ENCODE measurements at regions not wholly inside any gene's neighbourhood (a gene's known extent, or its start where the extent isn't known, plus 50 kb on each side); places are given as distances from the start of the nearest gene placed in this dataset.

DNA sequence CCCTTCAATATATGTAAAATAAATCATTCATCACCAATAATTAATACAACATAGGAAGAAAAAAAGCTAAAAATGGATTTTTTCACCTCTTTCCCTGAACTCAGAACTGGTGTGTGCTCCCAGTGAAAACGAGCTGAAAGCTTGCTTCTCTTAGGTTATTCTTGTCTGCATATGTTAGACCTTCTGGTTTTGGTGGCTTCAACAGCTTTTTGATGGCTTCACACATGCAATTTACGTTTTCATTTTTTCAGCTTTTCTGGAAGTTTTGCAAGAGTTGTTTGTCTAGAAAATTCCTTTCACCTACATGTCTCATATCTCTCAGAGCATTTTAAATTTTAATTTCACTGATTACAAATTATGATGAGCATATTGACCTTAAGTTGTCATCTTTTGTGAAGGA, 86.9 kb upstream of the PTCHD4 start:
- H3K4me3 Mint-ChIP-seq, result no peak overlapping the region
- no peak overlapping the region for H3K27ac Mint-ChIP-seq
- no peak for DNase-seq
- no peaks in the 10 kb centered on the region for H3K27me3 Mint-ChIP-seq (ENCODE audit: low read depth, poor library complexity)
- H3K9me3 Mint-ChIP-seq, result peaks cover 5% of the 10 kb centered on the region
- no peaks in the 10 kb centered on the region for H3K4me1 Mint-ChIP-seq
- no peaks in the 10 kb centered on the region for H3K36me3 Mint-ChIP-seq (ENCODE audit: low read depth)
- TF ChIP-seq CTCF (IDR thresholded peaks at IDR 0.05), result no peak

GRCh38 chr6:48194596-48195295, 83.7 kb upstream of the PTCHD4 start:
- H3K4me3 Mint-ChIP-seq, result no peak overlapping the region
- DNase-seq, result no peak
- H3K27ac Mint-ChIP-seq, result no peak overlapping the region
- H3K36me3 Mint-ChIP-seq (ENCODE audit: low read depth), result no peaks in the 10 kb centered on the region
- no peaks in the 10 kb centered on the region for H3K4me1 Mint-ChIP-seq
- H3K27me3 Mint-ChIP-seq (ENCODE audit: low read depth, poor library complexity), result no peaks in the 10 kb centered on the region
- H3K9me3 Mint-ChIP-seq, result no peaks in the 10 kb centered on the region
- TF ChIP-seq CTCF (IDR thresholded peaks at IDR 0.05), result no peak

GRCh38 chr6:48188158-48188557, 77.2 kb upstream of the PTCHD4 start:
- no peak overlapping the region for H3K4me3 Mint-ChIP-seq
- TF ChIP-seq CTCF (IDR thresholded peaks at IDR 0.05), result no peak
- H3K4me1 Mint-ChIP-seq, result no peaks in the 10 kb centered on the region
- H3K36me3 Mint-ChIP-seq (ENCODE audit: low read depth), result no peaks in the 10 kb centered on the region
- no peaks in the 10 kb centered on the region for H3K9me3 Mint-ChIP-seq
- H3K27me3 Mint-ChIP-seq (ENCODE audit: low read depth, poor library complexity), result no peaks in the 10 kb centered on the region
- DNase-seq, result no peak
- no peak overlapping the region for H3K27ac Mint-ChIP-seq

DNA sequence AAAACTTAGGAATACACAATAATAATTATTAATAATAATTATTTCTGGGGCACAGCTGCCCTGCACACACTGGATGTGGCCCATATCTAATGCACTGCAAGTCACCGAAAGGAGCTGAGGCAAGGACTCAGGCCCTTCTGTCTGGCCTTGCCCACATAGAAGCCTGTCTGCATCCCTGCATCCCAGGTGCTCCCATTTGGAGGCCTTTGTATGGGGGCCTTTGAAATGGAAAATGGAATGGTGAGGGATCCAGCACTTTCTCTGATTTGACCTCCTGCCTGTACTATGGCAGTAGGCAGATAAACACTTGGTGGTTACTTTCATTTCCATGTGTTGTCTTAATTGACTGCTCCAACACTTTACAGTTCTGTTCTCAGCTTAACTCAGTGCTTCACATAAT, 75.7 kb upstream of the PTCHD4 start:
- H3K27ac Mint-ChIP-seq, result no peak overlapping the region
- no peaks in the 10 kb centered on the region for H3K9me3 Mint-ChIP-seq
- H3K36me3 Mint-ChIP-seq (ENCODE audit: low read depth), result no peaks in the 10 kb centered on the region
- TF ChIP-seq CTCF (IDR thresholded peaks at IDR 0.05), result no peak
- no peak overlapping the region for H3K4me3 Mint-ChIP-seq
- H3K4me1 Mint-ChIP-seq, result no peaks in the 10 kb centered on the region
- no peaks in the 10 kb centered on the region for H3K27me3 Mint-ChIP-seq (ENCODE audit: low read depth, poor library complexity)
- no peak for DNase-seq

DNA sequence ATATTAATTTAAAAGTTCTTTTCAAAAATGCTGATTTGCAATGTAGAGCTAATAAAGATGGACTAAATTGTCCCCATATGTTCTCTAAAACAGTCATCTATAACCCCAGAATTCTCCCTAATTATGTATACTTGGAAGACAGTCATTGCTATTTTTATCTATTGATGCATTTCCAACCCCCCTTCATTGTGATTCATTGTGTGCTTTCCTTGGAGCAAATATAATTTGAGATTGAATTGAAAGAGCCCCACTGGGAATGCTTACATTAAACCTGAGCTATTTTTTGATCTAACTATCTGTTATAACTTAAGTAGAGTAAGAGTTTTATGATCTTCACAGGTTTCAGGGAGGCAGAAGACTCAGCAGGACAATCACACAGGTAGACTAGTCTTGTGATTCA, 73.7 kb upstream of the PTCHD4 start:
- TF ChIP-seq CTCF (IDR thresholded peaks at IDR 0.05), result no peak
- H3K27me3 Mint-ChIP-seq (ENCODE audit: low read depth, poor library complexity), result no peaks in the 10 kb centered on the region
- H3K36me3 Mint-ChIP-seq (ENCODE audit: low read depth), result no peaks in the 10 kb centered on the region
- no peaks in the 10 kb centered on the region for H3K9me3 Mint-ChIP-seq
- no peak overlapping the region for H3K27ac Mint-ChIP-seq
- H3K4me3 Mint-ChIP-seq, result no peak overlapping the region
- no peak for DNase-seq
- peaks cover 5% of the 10 kb centered on the region for H3K4me1 Mint-ChIP-seq
